Sigmoid colon (tissue), 4 donors: ENCODE measurements at regions not wholly inside any gene's neighbourhood (a gene's known extent, or its start where the extent isn't known, plus 50 kb on each side); places are given as distances from the start of the nearest gene placed in this dataset.
"Not testable (repeated sequence)": the region's sequence is repeated elsewhere in the genome, so short reads cannot be mapped to it uniquely, and the experiment has no call there.

ENCODE experiments used
- EP300 ChIP-seq, 4 donors: sonication (generic); formaldehyde crosslinking; IDR thresholded peaks; one replicate each; pipeline ENCODE4 v1.6.1; 2017; ENCODE audit warnings: antibody characterized with exemption in 4 of 4
- POLR2A ChIP-seq, 2 donors: fragments of 450-650 bp; IDR thresholded peaks; one replicate each; pipeline ENCODE4 v1.6.1; 2016; ENCODE audit warnings: antibody characterized with exemption in 2 of 2, mild to moderate bottlenecking in 2 of 2, moderate library complexity in 2 of 2
- POLR2AphosphoS5 ChIP-seq, 4 donors: sonication (generic); formaldehyde crosslinking; IDR thresholded peaks; one replicate each; pipeline ENCODE4 v1.6.1; 2017; ENCODE audit warnings: antibody characterized with exemption in 4 of 4
- TF ChIP-seq, protein P1 (sequence below), 4 experiments: fragments of 450-650 bp in 3 of 4; fragments of 200-600 bp in 1 of 4; IDR thresholded peaks; one replicate each; pipeline ENCODE4 v1.5.1; 2016 to 2019; ENCODE audit warnings: antibody characterized with exemption in 4 of 4, mild to moderate bottlenecking in 3 of 4, moderate library complexity in 2 of 4

DNA sequence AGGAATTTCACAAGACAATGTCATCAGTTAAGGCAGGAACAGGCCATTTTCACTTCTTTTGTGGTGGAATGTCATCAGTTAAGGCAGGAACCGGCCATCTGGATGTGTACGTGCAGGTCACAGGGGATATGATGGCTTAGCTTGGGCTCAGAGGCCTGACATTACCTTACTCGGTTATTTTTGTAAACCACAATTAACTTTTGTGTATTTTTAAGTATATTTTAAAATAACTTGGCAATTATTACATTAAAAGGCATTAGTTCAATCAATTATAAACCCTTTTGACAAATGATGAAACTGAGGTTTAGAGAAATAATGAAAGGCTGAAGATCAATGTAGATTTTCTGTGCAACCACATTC, 801.3 kb upstream of the CDH10 start:
- TF ChIP-seq POLR2A, POLR2AphosphoS5, EP300 (IDR thresholded peaks at IDR 0.05): not testable (repeated sequence)
- TF ChIP-seq, protein P1, sequence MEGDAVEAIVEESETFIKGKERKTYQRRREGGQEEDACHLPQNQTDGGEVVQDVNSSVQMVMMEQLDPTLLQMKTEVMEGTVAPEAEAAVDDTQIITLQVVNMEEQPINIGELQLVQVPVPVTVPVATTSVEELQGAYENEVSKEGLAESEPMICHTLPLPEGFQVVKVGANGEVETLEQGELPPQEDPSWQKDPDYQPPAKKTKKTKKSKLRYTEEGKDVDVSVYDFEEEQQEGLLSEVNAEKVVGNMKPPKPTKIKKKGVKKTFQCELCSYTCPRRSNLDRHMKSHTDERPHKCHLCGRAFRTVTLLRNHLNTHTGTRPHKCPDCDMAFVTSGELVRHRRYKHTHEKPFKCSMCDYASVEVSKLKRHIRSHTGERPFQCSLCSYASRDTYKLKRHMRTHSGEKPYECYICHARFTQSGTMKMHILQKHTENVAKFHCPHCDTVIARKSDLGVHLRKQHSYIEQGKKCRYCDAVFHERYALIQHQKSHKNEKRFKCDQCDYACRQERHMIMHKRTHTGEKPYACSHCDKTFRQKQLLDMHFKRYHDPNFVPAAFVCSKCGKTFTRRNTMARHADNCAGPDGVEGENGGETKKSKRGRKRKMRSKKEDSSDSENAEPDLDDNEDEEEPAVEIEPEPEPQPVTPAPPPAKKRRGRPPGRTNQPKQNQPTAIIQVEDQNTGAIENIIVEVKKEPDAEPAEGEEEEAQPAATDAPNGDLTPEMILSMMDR (IDR thresholded peaks at IDR 0.05) = not testable (repeated sequence)
